ENCODE measurements at regions not wholly inside any gene's neighbourhood (a gene's known extent, or its start where the extent isn't known, plus 50 kb on each side); places are given as distances from the start of the nearest gene placed in this dataset.
A peak's percentile ranks its signal among the peaks of the same experiment; 100 is the strongest.

GRCh38 chr7:13386741-13387140 lies 602.7 kb downstream of the ETV1 start:
- Histone ChIP-seq H3K9me2 (replicated peaks; ENCODE audit: insufficient read depth, low read length) (no peaks in the 10 kb centered on the region), H4K20me1 (ENCODE audit: insufficient read depth, low read depth, low read length) (no peaks in the 10 kb centered on the region), H3K27me3 (ENCODE audit: low read length) (no peaks in the 10 kb centered on the region), H3K4me2 (ENCODE audit: low read depth, low read length, poor library complexity, severe bottlenecking) (no peak overlapping the region), H3K9ac (ENCODE audit: low read length) (no peak overlapping the region), H3K9me3 (ENCODE audit: low read length) (no peaks in the 10 kb centered on the region), H2AFZ (ENCODE audit: low read length) (no peak overlapping the region), H3K4me1 (ENCODE audit: low read length) (no peaks in the 10 kb centered on the region), H3K4me3 (ENCODE audit: low read length) (no peak overlapping the region), H3K79me2 (ENCODE audit: low read length) (no peaks in the 10 kb centered on the region), H3K36me3 (ENCODE audit: insufficient read depth, low read length) (no peaks in the 10 kb centered on the region), H3K27ac (ENCODE audit: low read length) (no peak overlapping the region)
- no peak for DNase-seq

DNA sequence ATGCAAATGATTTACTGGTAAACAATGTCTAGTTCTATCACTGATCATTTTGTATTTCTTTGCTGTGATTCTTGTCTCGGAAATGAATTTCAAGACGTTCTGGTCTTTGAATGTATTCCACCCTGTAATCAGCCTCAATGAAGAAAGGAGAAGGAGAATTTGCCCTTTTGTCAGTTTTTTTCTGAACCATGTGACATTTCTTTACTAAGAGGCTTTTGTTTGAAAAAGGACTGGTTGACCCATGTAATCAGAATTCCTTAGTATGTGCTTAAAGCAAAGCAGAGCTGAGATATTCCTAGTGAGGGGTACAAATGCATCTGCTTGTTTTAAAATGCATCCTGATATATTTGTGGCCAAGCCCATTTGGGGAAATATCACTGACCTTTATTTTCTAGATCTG lies 581.6 kb downstream of the ETV1 start:
- Histone ChIP-seq H3K27ac (ENCODE audit: low read length) (no peak overlapping the region), H3K9me2 (replicated peaks; ENCODE audit: insufficient read depth, low read length) (no peaks in the 10 kb centered on the region), H3K9me3 (ENCODE audit: low read length) (no peaks in the 10 kb centered on the region), H3K79me2 (ENCODE audit: low read length) (no peaks in the 10 kb centered on the region), H3K4me3 (ENCODE audit: low read length) (no peak overlapping the region), H3K36me3 (ENCODE audit: insufficient read depth, low read length) (no peaks in the 10 kb centered on the region), H4K20me1 (ENCODE audit: insufficient read depth, low read depth, low read length) (no peaks in the 10 kb centered on the region), H3K4me1 (ENCODE audit: low read length) (peaks cover 31% of the 10 kb centered on the region), H2AFZ (ENCODE audit: low read length) (peak overlapping the region; percentile 39), H3K9ac (ENCODE audit: low read length) (no peak overlapping the region), H3K4me2 (ENCODE audit: low read depth, low read length, poor library complexity, severe bottlenecking) (no peak overlapping the region), H3K27me3 (ENCODE audit: low read length) (no peaks in the 10 kb centered on the region)
- DNase-seq = no peak

GRCh38 chr7:13411151-13411550 lies 578.3 kb downstream of the ETV1 start:
- Histone ChIP-seq H3K4me1 (ENCODE audit: low read length) (peaks cover 63% of the 10 kb centered on the region), H3K9me2 (replicated peaks; ENCODE audit: insufficient read depth, low read length) (no peaks in the 10 kb centered on the region)

GRCh38 chr7:13411636-13412035 lies 577.8 kb downstream of the ETV1 start:
- no peaks in the 10 kb centered on the region for H3K9me2 ChIP-seq (replicated peaks; ENCODE audit: insufficient read depth, low read length)
- peak overlapping the region; percentile 92 for H3K27ac ChIP-seq (ENCODE audit: low read length)
- no peak overlapping the region for H3K4me3 ChIP-seq (ENCODE audit: low read length)
- 0 out of 2 replicates have a peak, but pooled peaks cover 2% of the 10 kb centered on the region for H3K9me3 ChIP-seq (ENCODE audit: low read length)
- no peaks in the 10 kb centered on the region for H3K27me3 ChIP-seq (ENCODE audit: low read length)
- no peaks in the 10 kb centered on the region for H3K36me3 ChIP-seq (ENCODE audit: insufficient read depth, low read length)
- peak overlapping the region; percentile 53 for H3K9ac ChIP-seq (ENCODE audit: low read length)
- H3K4me1 ChIP-seq (ENCODE audit: low read length) = peaks cover 68% of the 10 kb centered on the region
- H4K20me1 ChIP-seq (ENCODE audit: insufficient read depth, low read depth, low read length) = no peaks in the 10 kb centered on the region
- DNase-seq = peak; percentile 81
- H3K79me2 ChIP-seq (ENCODE audit: low read length) = no peaks in the 10 kb centered on the region
- peak overlapping the region; percentile 63 for H2AFZ ChIP-seq (ENCODE audit: low read length)
- peak overlapping the region; percentile 53 for H3K4me2 ChIP-seq (ENCODE audit: low read depth, low read length, poor library complexity, severe bottlenecking)

More at GRCh38 chr7:13411151-13411550, 578.3 kb downstream of the ETV1 start:
- Histone ChIP-seq H3K4me2 (ENCODE audit: low read depth, low read length, poor library complexity, severe bottlenecking) (peak overlapping the region; percentile 53), H3K9ac (ENCODE audit: low read length) (peak overlapping the region; percentile 53; the same call in 1 of the 2 replicates), H4K20me1 (ENCODE audit: insufficient read depth, low read depth, low read length) (no peaks in the 10 kb centered on the region), H3K27ac (ENCODE audit: low read length) (peak overlapping the region; percentile 92), H3K4me3 (ENCODE audit: low read length) (no peak overlapping the region), H3K9me3 (ENCODE audit: low read length) (no peaks in the 10 kb centered on the region), H3K36me3 (ENCODE audit: insufficient read depth, low read length) (no peaks in the 10 kb centered on the region), H3K27me3 (ENCODE audit: low read length) (no peaks in the 10 kb centered on the region), H2AFZ (ENCODE audit: low read length) (peak overlapping the region; percentile 63), H3K79me2 (ENCODE audit: low read length) (no peaks in the 10 kb centered on the region)
- peak; percentile 83 for DNase-seq

DNA sequence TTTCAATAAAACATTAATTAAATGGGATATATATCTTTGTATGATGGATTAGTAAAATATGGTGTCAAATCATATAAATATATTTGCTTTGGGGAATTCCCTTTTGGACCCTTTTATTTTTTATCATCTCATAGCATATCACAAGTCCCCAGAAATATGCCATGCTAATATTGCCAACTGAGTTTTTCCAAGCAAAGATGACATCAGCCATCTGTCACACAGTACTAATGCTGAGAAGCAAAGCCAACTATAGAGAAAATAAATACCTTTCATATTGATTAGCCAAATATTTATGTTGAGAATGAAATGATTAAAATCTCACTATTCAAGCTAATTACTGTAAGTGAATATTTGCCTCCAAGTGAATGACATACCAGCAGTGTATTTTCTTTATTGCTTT lies 575.3 kb downstream of the ETV1 start:
- 0 out of 2 replicates have a peak, but pooled peaks cover 5% of the 10 kb centered on the region for H3K36me3 ChIP-seq (ENCODE audit: insufficient read depth, low read length)
- H3K9me3 ChIP-seq (ENCODE audit: low read length) = peaks cover 11% of the 10 kb centered on the region; the same call in 1 of the 2 replicates
- H3K4me1 ChIP-seq (ENCODE audit: low read length) = peaks cover 68% of the 10 kb centered on the region
- H3K79me2 ChIP-seq (ENCODE audit: low read length) = no peaks in the 10 kb centered on the region
- peak overlapping the region; percentile 92 for H3K27ac ChIP-seq (ENCODE audit: low read length)
- peak overlapping the region; percentile 27 for H3K4me3 ChIP-seq (ENCODE audit: low read length)
- peak overlapping the region; percentile 60 for H3K4me2 ChIP-seq (ENCODE audit: low read depth, low read length, poor library complexity, severe bottlenecking)
- no peaks in the 10 kb centered on the region for H3K9me2 ChIP-seq (replicated peaks; ENCODE audit: insufficient read depth, low read length)
- H2AFZ ChIP-seq (ENCODE audit: low read length) = peak overlapping the region; percentile 88; the same call in 1 of the 2 replicates
- H3K9ac ChIP-seq (ENCODE audit: low read length) = peak overlapping the region; percentile 48
- DNase-seq = no peak
- no peaks in the 10 kb centered on the region for H3K27me3 ChIP-seq (ENCODE audit: low read length)
- no peaks in the 10 kb centered on the region for H4K20me1 ChIP-seq (ENCODE audit: insufficient read depth, low read depth, low read length)

GRCh38 chr7:13414661-13415107 lies 574.8 kb downstream of the ETV1 start:
- no peaks in the 10 kb centered on the region for H3K27me3 ChIP-seq (ENCODE audit: low read length)
- H3K79me2 ChIP-seq (ENCODE audit: low read length) = no peaks in the 10 kb centered on the region

DNA sequence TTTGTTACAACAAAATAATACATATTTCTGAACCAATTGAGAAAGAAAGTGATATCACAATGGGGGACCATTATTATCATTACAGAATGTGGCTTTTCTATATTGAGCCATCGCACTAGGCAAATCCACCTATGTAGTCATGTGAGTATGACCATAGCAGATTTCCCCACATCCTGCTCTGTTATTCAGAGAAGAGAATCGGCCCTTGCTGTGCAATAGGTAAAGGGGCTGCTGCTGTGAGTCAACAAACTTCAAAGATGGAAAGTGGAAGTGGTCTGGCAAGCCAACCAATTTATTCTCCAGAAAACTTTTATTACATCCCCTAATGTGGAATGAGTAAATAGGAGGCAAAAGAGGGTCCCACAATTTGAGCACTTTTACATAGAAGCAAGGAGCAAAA lies 573.4 kb downstream of the ETV1 start:
- H3K27me3 ChIP-seq (ENCODE audit: low read length) = no peaks in the 10 kb centered on the region
- no peak overlapping the region for H3K9ac ChIP-seq (ENCODE audit: low read length)
- peak; percentile 79 for DNase-seq
- H3K4me1 ChIP-seq (ENCODE audit: low read length) = peaks cover 56% of the 10 kb centered on the region
- H3K9me3 ChIP-seq (ENCODE audit: low read length) = peaks cover 21% of the 10 kb centered on the region
- H3K36me3 ChIP-seq (ENCODE audit: insufficient read depth, low read length) = peaks cover 5% of the 10 kb centered on the region; the same call in 1 of the 2 replicates
- H3K9me2 ChIP-seq (replicated peaks; ENCODE audit: insufficient read depth, low read length) = no peaks in the 10 kb centered on the region
- H3K4me3 ChIP-seq (ENCODE audit: low read length) = peak overlapping the region; percentile 25; the same call in 1 of the 2 replicates
- H3K79me2 ChIP-seq (ENCODE audit: low read length) = no peaks in the 10 kb centered on the region
- H4K20me1 ChIP-seq (ENCODE audit: insufficient read depth, low read depth, low read length) = no peaks in the 10 kb centered on the region
- H2AFZ ChIP-seq (ENCODE audit: low read length) = peak overlapping the region; percentile 80; the same call in 1 of the 2 replicates
- H3K27ac ChIP-seq (ENCODE audit: low read length) = peak overlapping the region; percentile 92
- H3K4me2 ChIP-seq (ENCODE audit: low read depth, low read length, poor library complexity, severe bottlenecking) = peak overlapping the region; percentile 27

More at GRCh38 chr7:13414661-13415107, 574.8 kb downstream of the ETV1 start:
- H3K9me2 ChIP-seq (replicated peaks; ENCODE audit: insufficient read depth, low read length) = no peaks in the 10 kb centered on the region
- H3K9ac ChIP-seq (ENCODE audit: low read length) = peak overlapping the region; percentile 48
- peak overlapping the region; percentile 27 for H3K4me3 ChIP-seq (ENCODE audit: low read length)
- H3K4me2 ChIP-seq (ENCODE audit: low read depth, low read length, poor library complexity, severe bottlenecking) = peak overlapping the region; percentile 60
- H2AFZ ChIP-seq (ENCODE audit: low read length) = peak overlapping the region; percentile 88
- peaks cover 11% of the 10 kb centered on the region for H3K9me3 ChIP-seq (ENCODE audit: low read length)
- H4K20me1 ChIP-seq (ENCODE audit: insufficient read depth, low read depth, low read length) = no peaks in the 10 kb centered on the region
- H3K27ac ChIP-seq (ENCODE audit: low read length) = peak overlapping the region; percentile 92
- peak; percentile 91 for DNase-seq
- H3K36me3 ChIP-seq (ENCODE audit: insufficient read depth, low read length) = 0 out of 2 replicates have a peak, but pooled peaks cover 5% of the 10 kb centered on the region
- peaks cover 68% of the 10 kb centered on the region for H3K4me1 ChIP-seq (ENCODE audit: low read length)

- H3K36me3 ChIP-seq (ENCODE audit: insufficient read depth, low read length) = peaks cover 5% of the 10 kb centered on the region; the same call in 1 of the 2 replicates
- H3K9me2 ChIP-seq (replicated peaks; ENCODE audit: insufficient read depth, low read length) = no peaks in the 10 kb centered on the region
- no peaks in the 10 kb centered on the region for H4K20me1 ChIP-seq (ENCODE audit: insufficient read depth, low read depth, low read length)
- H3K9me3 ChIP-seq (ENCODE audit: low read length) = peaks cover 22% of the 10 kb centered on the region
- peaks cover 51% of the 10 kb centered on the region for H3K4me1 ChIP-seq (ENCODE audit: low read length)
- H3K9ac ChIP-seq (ENCODE audit: low read length) = no peak overlapping the region
- peak overlapping the region; percentile 66; the same call in 1 of the 2 replicates for H2AFZ ChIP-seq (ENCODE audit: low read length)
- H3K4me3 ChIP-seq (ENCODE audit: low read length) = 0 out of 2 replicates have a peak overlapping the region, but pooled peaks have one; percentile 18
- H3K27me3 ChIP-seq (ENCODE audit: low read length) = no peaks in the 10 kb centered on the region
- H3K4me2 ChIP-seq (ENCODE audit: low read depth, low read length, poor library complexity, severe bottlenecking) = no peak overlapping the region
- no peaks in the 10 kb centered on the region for H3K79me2 ChIP-seq (ENCODE audit: low read length)
- no peak for DNase-seq
- H3K27ac ChIP-seq (ENCODE audit: low read length) = peak overlapping the region; percentile 92
Observed at GRCh38 chr7:13416544-13416943, 572.9 kb downstream of the ETV1 start.
